Adrenal gland (tissue), 5 donors: ENCODE measurements at regions not wholly inside any gene's neighbourhood (a gene's known extent, or its start where the extent isn't known, plus 50 kb on each side); places are given as distances from the start of the nearest gene placed in this dataset.

Experiments used
- POLR2A ChIP-seq, 2 donors: fragments of 450-650 bp; IDR thresholded peaks; one replicate each; pipeline ENCODE4 v1.6.1; 2017; ENCODE audit warnings: antibody characterized with exemption in 2 of 2, mild to moderate bottlenecking in 2 of 2, moderate library complexity in 1 of 2
- TF ChIP-seq, protein P1 (sequence below), 6 experiments: fragments of 450-650 bp in 4 of 6; fragments of 200-600 bp in 2 of 6; sonication (generic) in 1 of 6; IDR thresholded peaks; 1 replicate in 5 of 6; 2 replicates in 1 of 6; pipeline versions ENCODE4 v1.5.1 to v1.8.0; 2016 to 2021; ENCODE audit warnings: antibody characterized with exemption in 6 of 6, mild to moderate bottlenecking in 2 of 6, moderate library complexity in 1 of 6
- donor health status: DM: no; HTN: no; CAD: no.

DNA sequence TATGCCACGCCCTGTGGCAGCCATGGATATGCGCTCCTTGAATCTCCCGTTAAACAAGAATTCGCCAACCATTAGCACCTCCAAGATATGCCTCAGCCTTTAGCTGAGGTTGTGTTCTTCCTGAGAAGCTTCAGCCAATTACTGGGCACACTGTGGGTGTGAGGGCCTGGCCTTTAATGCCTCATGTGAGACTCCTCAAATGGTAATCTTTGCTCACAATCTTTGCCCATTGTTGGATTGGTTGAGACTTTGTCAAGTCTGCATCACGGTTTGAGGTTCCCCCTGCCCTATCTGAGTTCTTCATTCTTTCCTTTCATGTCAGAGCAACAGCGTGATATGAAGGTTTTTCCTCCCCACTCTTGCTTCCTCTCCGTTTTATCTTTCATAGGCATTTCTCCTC, 108.1 kb upstream of the CCDC54 start:
- TF ChIP-seq, protein P1, sequence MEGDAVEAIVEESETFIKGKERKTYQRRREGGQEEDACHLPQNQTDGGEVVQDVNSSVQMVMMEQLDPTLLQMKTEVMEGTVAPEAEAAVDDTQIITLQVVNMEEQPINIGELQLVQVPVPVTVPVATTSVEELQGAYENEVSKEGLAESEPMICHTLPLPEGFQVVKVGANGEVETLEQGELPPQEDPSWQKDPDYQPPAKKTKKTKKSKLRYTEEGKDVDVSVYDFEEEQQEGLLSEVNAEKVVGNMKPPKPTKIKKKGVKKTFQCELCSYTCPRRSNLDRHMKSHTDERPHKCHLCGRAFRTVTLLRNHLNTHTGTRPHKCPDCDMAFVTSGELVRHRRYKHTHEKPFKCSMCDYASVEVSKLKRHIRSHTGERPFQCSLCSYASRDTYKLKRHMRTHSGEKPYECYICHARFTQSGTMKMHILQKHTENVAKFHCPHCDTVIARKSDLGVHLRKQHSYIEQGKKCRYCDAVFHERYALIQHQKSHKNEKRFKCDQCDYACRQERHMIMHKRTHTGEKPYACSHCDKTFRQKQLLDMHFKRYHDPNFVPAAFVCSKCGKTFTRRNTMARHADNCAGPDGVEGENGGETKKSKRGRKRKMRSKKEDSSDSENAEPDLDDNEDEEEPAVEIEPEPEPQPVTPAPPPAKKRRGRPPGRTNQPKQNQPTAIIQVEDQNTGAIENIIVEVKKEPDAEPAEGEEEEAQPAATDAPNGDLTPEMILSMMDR (IDR thresholded peaks at IDR 0.05): no peak
- TF ChIP-seq POLR2A (IDR thresholded peaks at IDR 0.05): no peak
